Skin of body (tissue), 1 donor: ENCODE measurements at regions not wholly inside any gene's neighbourhood (a gene's known extent, or its start where the extent isn't known, plus 50 kb on each side); places are given as distances from the start of the nearest gene placed in this dataset.
A peak's percentile ranks its signal among the peaks of the same experiment; 100 is the strongest.

Experiments used
- DNase-seq: peaks from one replicate; lab custom pipeline; 2025; lab: John Stamatoyannopoulos, UW

GRCh38 chr10:4494551-4494950 is 331.5 kb upstream of the AKR1E2 start:
- DNase-seq: peak; percentile 62

GRCh38 chr10:4492202-4492601 is 333.8 kb upstream of the AKR1E2 start:
- no peak for DNase-seq

GRCh38 chr10:4488904-4489303 is 337.1 kb upstream of the AKR1E2 start:
- peak; percentile 58 for DNase-seq

GRCh38 chr10:4485636-4486035 is 340.4 kb upstream of the AKR1E2 start:
- DNase-seq: no peak

- DNase-seq: peak; percentile 43
These were observed 342.2 kb upstream of the AKR1E2 start for GRCh38 chr10:4483811-4484210.

GRCh38 chr10:4482659-4483058 is 343.3 kb upstream of the AKR1E2 start:
- DNase-seq: no peak

- no peak for DNase-seq
These were observed 344.8 kb upstream of the AKR1E2 start for GRCh38 chr10:4481192-4481591.

- no peak for DNase-seq
These were observed 346.7 kb upstream of the AKR1E2 start for GRCh38 chr10:4479342-4479741.

GRCh38 chr10:4477664-4478063 is 348.3 kb upstream of the AKR1E2 start:
- DNase-seq: no peak

GRCh38 chr10:4475827-4476490 is 350.0 kb upstream of the AKR1E2 start:
- DNase-seq: no peak

GRCh38 chr10:4474829-4475228 is 351.2 kb upstream of the AKR1E2 start:
- no peak for DNase-seq

GRCh38 chr10:4473977-4474376 is 352.0 kb upstream of the AKR1E2 start:
- no peak for DNase-seq

GRCh38 chr10:4472190-4472904 is 353.7 kb upstream of the AKR1E2 start:
- DNase-seq: no peak

GRCh38 chr10:4470231-4470835 is 355.7 kb upstream of the AKR1E2 start:
- no peak for DNase-seq

GRCh38 chr10:4467481-4467880 is 358.5 kb upstream of the AKR1E2 start:
- no peak for DNase-seq

GRCh38 chr10:4460267-4460666 is 365.7 kb upstream of the AKR1E2 start:
- DNase-seq: no peak

GRCh38 chr10:4459531-4459930 is 366.5 kb upstream of the AKR1E2 start:
- no peak for DNase-seq

- DNase-seq: no peak
These were observed 368.4 kb upstream of the AKR1E2 start for GRCh38 chr10:4457597-4457996.

GRCh38 chr10:4456776-4457175 is 369.2 kb upstream of the AKR1E2 start:
- DNase-seq: no peak

GRCh38 chr10:4456279-4456678 is 369.7 kb upstream of the AKR1E2 start:
- no peak for DNase-seq

GRCh38 chr10:4453950-4454349 is 372.1 kb upstream of the AKR1E2 start:
- DNase-seq: no peak

GRCh38 chr10:4453276-4453675 is 372.7 kb upstream of the AKR1E2 start:
- DNase-seq: no peak
